Activated CD4-positive, alpha-beta T cell treated with anti-CD3 and anti-CD28 coated beads for 48 hours (primary cell): ENCODE measurements at regions not wholly inside any gene's neighbourhood (a gene's known extent, or its start where the extent isn't known, plus 50 kb on each side); places are given as distances from the start of the nearest gene placed in this dataset.

Experiments used
- DNase-seq: peaks from one replicate; pipeline ENCODE4 v3.0.0-alpha.2; 2020

- DNase-seq: no peak
Measured at GRCh38 chr12:89976866-89977265, 268.2 kb upstream of the ATP2B1 start.

GRCh38 chr12:89975574-89975973 is 266.9 kb upstream of the ATP2B1 start:
- no peak for DNase-seq

DNA sequence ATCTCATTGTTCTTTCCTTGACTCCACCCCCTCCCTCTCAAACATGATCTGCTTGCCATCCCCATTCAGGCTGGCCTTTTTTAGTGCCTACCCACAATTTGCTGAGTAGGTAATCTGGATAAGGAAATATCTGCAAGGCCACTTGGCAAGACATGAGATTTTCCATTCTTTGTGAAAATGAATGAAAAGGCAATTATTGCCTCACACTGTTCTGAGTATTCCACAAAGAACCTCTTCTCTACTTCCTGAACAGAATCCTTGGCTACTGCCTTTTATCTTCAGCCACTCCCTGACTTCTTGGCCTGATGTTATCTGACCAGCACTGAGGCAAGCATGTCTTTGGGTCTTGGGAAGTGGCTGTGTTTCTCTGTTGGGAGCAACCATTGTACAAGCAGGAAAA is 263.2 kb upstream of the ATP2B1 start:
- no peak for DNase-seq

DNA sequence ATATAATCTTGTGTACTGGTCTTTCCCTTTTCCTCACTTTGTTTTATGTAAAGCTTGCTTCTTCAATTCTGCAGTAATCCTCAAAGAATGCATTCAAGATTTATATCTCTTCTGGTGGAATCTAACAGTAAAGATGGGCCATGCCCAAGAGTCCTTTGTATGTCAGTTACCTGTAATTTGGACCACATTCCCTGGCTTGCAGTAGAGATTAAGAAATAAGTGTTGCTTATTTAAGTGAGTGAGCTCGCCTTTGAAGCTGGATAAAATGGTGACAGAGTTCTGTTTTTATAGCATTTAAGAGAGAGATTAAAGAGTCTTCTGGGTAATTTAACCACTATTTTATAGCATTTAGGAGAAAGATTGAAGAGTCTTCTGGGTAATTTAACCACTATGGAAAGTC is 262.1 kb upstream of the ATP2B1 start:
- no peak for DNase-seq

- DNase-seq: no peak
Measured at GRCh38 chr12:89969093-89969492, 260.5 kb upstream of the ATP2B1 start.

DNA sequence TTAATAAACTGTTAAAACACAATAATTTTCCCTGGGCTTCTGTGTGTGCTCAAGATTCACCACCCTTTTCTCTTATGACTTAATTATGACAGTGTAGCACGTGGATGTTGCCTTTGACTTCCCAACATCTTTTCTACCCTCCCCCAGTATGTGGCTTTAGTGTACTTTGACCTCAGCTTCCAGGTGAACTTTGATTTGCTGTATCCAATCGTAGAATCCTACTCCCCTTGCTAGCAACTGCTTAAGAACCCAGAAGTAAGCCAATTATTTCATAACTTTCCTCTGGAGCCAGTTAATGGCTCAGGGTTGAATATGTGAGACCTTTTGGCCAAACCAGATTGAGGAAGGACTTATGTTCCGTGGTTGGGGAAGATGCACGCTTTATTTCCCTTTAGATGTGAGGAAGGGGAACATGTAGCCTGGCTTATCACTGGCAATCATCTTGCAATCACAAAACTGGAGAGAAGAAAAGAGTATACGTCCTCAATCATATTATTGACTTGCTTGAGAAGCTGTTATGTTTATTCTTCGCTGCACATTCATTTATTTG is 259.6 kb upstream of the ATP2B1 start:
- no peak for DNase-seq

DNA sequence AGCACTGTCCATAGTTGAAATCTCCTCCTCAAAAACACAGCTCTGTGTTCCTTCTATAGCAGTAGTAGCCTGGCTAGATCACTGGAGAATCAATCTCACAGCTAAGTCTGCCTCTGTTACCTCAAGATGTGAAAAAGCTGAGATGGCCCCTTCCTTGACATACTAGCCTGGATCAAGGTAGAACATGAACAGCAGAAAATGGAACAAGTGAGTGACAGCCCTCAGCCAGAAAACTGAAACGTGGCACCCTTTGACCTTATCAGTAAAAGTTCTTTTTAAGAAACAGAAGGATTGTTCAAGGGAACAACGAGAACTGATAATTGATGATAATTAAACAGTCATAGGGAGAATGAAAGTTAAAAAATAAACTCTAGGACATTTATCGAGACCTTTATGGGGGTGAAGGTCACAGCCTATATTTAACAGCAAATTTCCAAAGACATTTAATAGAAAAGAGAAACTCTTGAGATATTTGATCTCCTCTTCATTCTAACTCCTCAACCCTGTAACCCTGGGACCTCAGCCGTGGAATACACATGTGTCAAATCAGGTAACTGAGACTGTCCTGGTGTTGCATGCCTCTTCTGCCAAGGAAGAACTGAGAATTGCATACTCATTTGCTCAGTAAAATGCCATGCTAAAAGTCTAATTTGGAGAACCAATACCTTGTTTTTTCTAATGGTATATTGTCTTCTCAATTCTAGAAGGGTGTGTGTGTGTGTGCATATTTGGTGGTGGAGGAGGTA is 258.0 kb upstream of the ATP2B1 start:
- no peak for DNase-seq

DNA sequence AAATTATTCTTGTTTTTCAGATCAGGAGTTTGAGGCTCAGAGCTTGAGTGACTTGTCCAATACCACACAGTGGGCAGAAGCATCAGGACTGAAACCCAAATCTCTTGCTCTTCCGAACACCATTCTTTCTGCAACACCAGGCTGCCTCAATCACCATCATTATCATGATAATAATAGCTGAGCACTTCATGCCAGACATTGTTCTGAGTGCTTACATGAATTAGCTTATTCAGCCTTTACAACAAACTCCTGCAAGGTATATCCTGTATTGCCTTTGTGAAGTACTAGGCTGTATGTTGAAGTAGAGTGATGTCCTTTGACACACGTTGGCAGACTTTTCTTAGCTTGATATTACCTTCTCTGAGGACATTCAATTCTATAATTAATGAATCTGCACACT is 257.4 kb upstream of the ATP2B1 start:
- DNase-seq: no peak

GRCh38 chr12:89962648-89963047 is 254.0 kb upstream of the ATP2B1 start:
- DNase-seq: no peak

DNA sequence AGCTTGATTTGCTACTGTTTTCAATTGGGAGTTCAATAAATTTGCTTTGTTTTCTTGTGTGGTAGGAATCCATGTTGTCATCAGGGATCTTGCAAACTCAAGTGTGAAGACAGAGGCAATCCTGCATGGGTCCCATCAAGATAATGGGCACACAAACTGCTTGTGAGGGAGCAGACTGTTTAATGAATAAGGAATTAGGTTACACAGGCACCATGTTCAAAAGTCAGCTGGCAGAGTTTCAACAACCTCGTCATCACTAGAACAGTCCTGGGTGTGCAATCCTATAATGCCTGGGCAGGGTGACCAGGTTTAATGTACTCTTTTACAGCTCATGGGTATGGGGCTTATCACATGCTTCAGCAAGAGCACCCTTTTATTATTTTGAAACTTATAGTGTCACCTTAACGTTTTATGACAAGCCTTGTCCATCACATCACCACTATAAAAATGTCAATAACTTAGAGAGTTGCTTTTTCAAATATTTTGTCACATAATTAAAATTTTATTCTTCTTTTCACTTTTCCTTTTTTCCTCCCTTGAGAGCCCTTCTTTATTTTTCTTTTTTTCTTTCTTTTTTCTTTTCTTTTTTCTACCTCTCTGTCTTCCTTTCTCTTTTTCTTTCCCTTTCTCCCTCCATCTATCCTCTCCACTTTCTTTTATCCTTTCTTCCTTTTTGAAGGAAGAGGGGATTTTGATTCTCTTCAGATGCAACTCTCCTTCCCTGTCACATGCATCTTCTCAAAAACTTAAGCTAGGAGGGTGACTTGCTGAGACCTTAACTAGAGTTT is 252.2 kb upstream of the ATP2B1 start:
- DNase-seq: peak; percentile 18

DNA sequence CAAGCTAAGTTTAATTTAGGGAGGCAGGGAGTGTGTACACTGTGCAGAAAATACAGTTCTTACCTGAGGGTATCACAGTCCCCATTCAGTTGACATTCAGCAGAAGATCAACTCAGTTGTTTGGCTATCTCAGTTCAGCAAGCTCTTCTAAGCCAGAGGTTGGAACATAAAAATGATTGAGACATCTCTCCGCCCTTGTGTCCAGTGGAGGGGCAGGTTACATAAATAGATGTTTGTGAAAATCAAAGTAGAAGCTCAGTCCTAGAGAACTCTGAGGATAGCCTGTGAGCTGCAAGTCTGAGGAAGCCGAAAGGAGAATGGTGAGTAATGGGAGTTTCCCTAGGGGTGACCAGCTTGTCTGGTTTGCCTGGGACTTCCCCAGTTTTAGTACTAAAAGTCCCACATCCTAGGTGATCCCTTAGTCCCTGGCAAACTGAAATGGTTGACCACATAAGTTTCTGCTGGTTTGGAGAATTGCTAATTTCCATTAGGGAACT is 251.4 kb upstream of the ATP2B1 start:
- DNase-seq: peak; percentile 31

GRCh38 chr12:89959179-89959578 is 250.5 kb upstream of the ATP2B1 start:
- no peak for DNase-seq

DNA sequence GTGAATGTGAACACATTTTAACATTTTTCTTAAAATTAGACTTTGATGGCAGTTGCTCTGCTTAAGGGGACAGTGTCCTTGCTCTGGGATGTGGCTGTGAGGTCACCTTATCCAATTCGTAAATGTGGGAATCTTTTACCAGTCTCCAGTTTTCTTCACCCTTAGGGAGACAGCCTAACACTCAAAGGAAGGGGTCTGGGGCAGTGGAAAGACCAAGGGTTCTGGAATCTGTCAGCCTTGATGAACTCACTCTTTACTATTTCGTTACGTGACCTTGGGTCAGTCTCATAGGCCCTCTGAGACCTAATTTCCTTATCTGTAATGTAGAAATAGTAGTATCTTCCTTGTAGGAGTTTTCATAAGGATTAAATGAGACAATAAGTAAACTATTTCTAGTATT is 245.6 kb upstream of the ATP2B1 start:
- DNase-seq: no peak

DNA sequence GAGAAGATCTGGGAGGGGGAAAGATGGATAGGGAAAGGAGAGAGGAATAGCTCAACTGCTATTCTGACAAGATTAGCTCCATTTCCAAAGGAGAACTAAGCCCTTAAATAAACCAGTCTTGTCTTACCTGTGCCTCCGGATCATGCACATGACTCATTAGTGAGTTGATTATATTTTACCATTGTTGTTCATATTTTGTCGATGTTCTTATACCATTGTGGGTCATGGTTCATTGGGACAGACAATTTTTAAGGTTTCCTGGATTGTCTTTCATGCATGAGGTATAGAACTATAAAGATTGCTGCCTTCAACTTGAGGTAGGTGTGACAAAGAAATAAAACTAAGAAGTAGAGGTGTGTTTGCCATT is 243.0 kb upstream of the ATP2B1 start:
- DNase-seq: no peak

DNA sequence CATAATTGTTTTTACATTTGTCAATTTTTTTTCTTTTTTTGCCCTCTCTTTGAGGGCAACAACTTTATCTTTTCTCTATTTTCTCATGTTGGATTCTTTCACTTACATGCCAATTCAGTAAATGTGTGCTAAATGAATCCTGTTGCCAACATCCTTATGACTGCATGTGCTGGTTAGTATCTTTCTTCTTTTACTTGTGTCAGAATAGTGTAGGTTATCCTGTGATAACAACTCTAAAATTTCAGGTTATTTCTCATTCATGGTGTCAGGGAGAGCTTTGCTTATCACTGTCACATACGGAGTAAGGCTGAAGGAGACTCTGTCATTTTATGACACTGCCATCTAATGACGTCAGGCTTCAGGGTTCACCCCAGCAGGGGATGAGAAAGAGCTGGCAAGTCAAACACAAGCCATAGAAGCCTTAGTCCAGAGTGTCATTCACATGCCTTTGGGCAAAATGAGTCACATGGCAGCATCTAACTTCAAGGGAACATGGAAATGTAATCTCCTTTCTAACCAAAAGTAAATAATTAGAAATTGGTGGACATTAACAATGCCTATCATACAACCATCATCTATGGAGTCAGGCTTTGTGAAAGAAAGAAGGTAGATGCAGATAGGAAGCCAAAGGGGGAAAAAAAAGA is 242.5 kb upstream of the ATP2B1 start:
- peak; percentile 8 for DNase-seq

DNA sequence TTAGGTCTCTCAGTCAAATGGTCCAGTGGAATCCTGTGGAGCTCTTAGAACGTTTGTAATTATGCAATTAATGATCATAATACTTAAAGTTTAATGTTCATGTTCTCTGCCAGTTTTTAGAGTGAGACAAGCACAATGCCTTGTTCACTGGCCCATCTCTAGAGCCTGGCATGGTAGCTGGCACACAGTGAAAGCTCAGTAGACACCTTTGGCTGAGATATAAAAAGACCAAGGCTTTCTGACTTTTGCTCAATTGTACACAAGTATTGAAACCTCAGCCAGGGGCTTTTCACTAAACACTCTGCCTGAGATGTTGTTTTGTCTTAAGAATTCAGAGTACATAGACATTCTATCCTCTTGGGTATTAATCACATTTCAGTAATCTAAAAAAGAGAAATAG is 241.8 kb upstream of the ATP2B1 start:
- DNase-seq: no peak

DNA sequence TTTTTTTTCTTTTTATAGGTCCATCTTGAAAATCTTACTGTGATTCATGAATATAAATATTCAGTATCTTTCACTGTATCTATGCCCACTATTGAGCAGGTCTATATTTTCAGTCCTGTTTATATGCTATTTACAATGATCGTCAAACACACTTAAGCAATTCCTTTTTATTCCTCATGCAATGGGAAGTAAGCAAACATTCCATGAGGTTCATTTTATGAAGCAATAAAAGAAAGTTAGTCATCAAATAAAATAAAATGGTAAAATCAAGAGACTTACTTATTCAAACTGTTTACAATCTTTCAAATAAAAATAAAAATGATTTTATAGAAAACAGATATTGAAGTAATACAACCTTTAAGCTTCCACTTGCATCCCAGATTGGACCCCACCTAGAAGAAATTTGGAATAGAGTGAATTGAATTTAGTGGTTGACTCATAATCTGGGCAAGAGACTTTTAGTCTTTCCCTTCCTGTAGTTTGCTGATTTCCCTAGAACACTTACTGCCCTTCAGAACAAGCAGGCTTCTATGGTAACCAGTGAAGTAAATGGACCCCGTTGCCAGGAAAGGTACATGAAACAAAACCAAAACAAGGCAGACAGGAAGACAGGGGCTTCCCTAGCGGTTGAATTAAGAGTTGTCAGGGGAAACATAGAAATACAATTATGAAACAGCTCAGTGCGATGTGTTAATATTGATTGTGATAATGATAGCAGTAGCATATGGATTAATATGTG is 241.0 kb upstream of the ATP2B1 start:
- peak; percentile 41 for DNase-seq

DNA sequence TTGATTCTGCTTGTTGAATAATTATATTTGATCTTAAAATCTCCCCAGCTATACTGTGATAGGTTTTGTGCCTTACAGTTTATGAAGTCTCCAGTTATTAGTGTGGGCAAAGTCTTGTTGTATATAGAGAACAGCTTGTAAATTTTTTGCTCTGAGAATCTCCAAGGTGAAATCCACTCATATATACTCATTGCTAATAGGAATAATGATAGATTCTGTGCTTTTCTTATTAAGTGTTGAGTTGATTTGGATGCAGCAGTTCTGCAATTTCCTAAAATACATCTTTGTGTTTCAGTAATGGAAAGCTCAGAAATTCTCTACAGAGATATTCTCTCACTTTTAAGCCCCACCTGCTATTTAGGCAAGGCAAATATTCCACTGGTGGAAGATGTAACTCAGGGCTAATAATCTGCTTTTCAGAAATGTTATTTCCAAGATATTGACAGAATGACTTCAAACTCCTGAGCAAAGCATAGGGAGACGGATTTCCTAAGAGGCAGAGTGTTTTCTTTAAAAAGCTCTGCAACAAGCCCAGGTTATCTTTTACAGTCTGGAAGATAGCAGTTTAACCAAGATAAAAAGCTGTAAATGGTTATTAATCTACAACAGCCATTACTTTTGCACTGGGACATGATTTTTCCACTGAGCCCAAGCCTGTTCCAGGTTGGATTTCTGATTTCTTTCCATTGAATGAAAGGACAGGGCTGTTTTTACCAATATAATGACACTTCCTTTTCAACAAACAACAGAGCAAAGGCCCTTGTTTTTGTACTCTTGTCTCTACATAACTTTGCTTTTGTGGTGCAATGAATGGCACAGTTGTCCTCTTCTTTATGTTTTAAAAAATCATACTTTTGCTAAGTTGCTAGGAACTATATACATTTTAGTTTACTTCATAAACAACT is 239.9 kb upstream of the ATP2B1 start:
- no peak for DNase-seq

GRCh38 chr12:89947437-89948270 is 239.0 kb upstream of the ATP2B1 start:
- no peak for DNase-seq

GRCh38 chr12:89946518-89947135 is 238.0 kb upstream of the ATP2B1 start:
- no peak for DNase-seq
